CD14-positive monocyte (primary cell): ENCODE measurements at regions not wholly inside any gene's neighbourhood (a gene's known extent, or its start where the extent isn't known, plus 50 kb on each side); places are given as distances from the start of the nearest gene placed in this dataset.

Experiments used
- DNase-seq, 3 donors: peaks; one replicate each; pipeline ENCODE4 v3.0.0-alpha.2; 2011 to 2022
- H2AFZ ChIP-seq: 2 replicates; pipeline ENCODE4 v1.6.0; 2012; ENCODE audit warnings: mild to moderate bottlenecking, low read depth, low read length, inconsistent platforms; ENCODE audit not compliant: insufficient read depth, poor library complexity, severe bottlenecking
- H3K27ac ChIP-seq, 2 donors: 1 replicate in 1 of 2; 2 replicates in 1 of 2; pipeline ENCODE4 v1.5.1; 2012 to 2013; ENCODE audit warnings: low read length in 2 of 2, control low read depth in 1 of 2, inconsistent platforms in 1 of 2, low read depth in 1 of 2, mild to moderate bottlenecking in 1 of 2
- H3K27me3 ChIP-seq, 2 donors: one replicate each; pipeline versions ENCODE4 v1.6.0 to v1.6.1; 2011 to 2013; ENCODE audit warnings: low read length in 2 of 2; ENCODE audit not compliant: control insufficient read depth in 2 of 2, insufficient read depth in 2 of 2
- H3K36me3 ChIP-seq, 2 donors: replicated peaks in 1 of 2; 1 replicate in 1 of 2; 2 replicates in 1 of 2; pipeline versions ENCODE4 v1.5.1 to v1.6.1; 2012 to 2013; ENCODE audit warnings: low read length in 2 of 2, control low read depth in 1 of 2, inconsistent platforms in 1 of 2, mild to moderate bottlenecking in 1 of 2; ENCODE audit not compliant: insufficient read depth in 2 of 2, control insufficient read depth in 1 of 2
- H3K4me1 ChIP-seq, 2 donors: 1 replicate in 1 of 2; 2 replicates in 1 of 2; pipeline versions ENCODE4 v1.5.1 to v1.6.1; 2012 to 2013; ENCODE audit warnings: low read length in 2 of 2, control low read depth in 1 of 2, inconsistent platforms in 1 of 2, mild to moderate bottlenecking in 1 of 2, moderate library complexity in 1 of 2; ENCODE audit not compliant: insufficient read depth in 2 of 2, control insufficient read depth in 1 of 2
- H3K4me2 ChIP-seq: replicated peaks from 2 replicates; pipeline ENCODE3; 2012; ENCODE audit warnings: low read length, moderate library complexity, mild to moderate bottlenecking; ENCODE audit not compliant: poor library complexity, severe bottlenecking; ENCODE audit errors: extremely low read depth
- H3K4me3 ChIP-seq, 3 experiments: fragments of 200-600 bp in 1 of 3; sonication (generic) in 1 of 3; replicated peaks in 1 of 3; 1 replicate in 2 of 3; 2 replicates in 1 of 3; pipeline ENCODE4 v1.5.1; 2011 to 2013; ENCODE audit warnings: low read length in 3 of 3, mild to moderate bottlenecking in 3 of 3, control low read depth in 2 of 3, low read depth in 2 of 3, inconsistent platforms in 1 of 3, moderate library complexity in 1 of 3
- H3K79me2 ChIP-seq: 2 replicates; pipeline ENCODE4 v1.6.0; 2012; ENCODE audit warnings: mild to moderate bottlenecking, control low read depth, inconsistent platforms, low read length, moderate library complexity; ENCODE audit not compliant: insufficient read depth
- H3K9ac ChIP-seq: 2 replicates; pipeline ENCODE4 v1.6.0; 2017; ENCODE audit warnings: low read length, mild to moderate bottlenecking; ENCODE audit not compliant: insufficient read depth, poor library complexity, severe bottlenecking
- H3K9me3 ChIP-seq, 2 donors: replicated peaks in 1 of 2; 1 replicate in 1 of 2; 2 replicates in 1 of 2; pipeline versions ENCODE4 v1.5.1 to v1.6.1; 2012 to 2013; ENCODE audit warnings: low read length in 2 of 2, control low read depth in 1 of 2; ENCODE audit not compliant: control insufficient read depth in 1 of 2, insufficient read depth in 1 of 2
- H4K20me1 ChIP-seq: 2 replicates; pipeline ENCODE4 v1.6.0; 2012; ENCODE audit warnings: mild to moderate bottlenecking, low read length, control low read depth, moderate library complexity; ENCODE audit not compliant: insufficient read depth
- H3K27ac Mint-ChIP-seq, 7 donors: one replicate each; pipeline ENCODE4 v1.8.0; 2020; ENCODE audit warnings: mild to moderate bottlenecking in 7 of 7, mixed read lengths in 7 of 7, moderate library complexity in 6 of 7, inconsistent platforms in 2 of 7
- H3K27me3 Mint-ChIP-seq, 3 donors: one replicate each; pipeline ENCODE4 v1.8.0; 2021 to 2022; ENCODE audit warnings: low read depth in 3 of 3, mild to moderate bottlenecking in 3 of 3, mixed read lengths in 3 of 3, moderate library complexity in 3 of 3, inconsistent platforms in 1 of 3
- H3K36me3 Mint-ChIP-seq, 2 donors: one replicate each; pipeline ENCODE4 v1.8.0; 2020; ENCODE audit warnings: mixed read lengths in 2 of 2, inconsistent platforms in 1 of 2, mild to moderate bottlenecking in 1 of 2
- H3K4me1 Mint-ChIP-seq: one replicate; pipeline ENCODE4 v1.8.0; 2020; ENCODE audit warnings: mild to moderate bottlenecking, mixed read lengths
- H3K4me3 Mint-ChIP-seq, 2 donors: one replicate each; pipeline ENCODE4 v1.8.0; 2020; ENCODE audit warnings: mild to moderate bottlenecking in 2 of 2, mixed read lengths in 2 of 2, moderate library complexity in 1 of 2
- H3K9me3 Mint-ChIP-seq, 7 donors: one replicate each; pipeline ENCODE4 v1.8.0; 2020 to 2022; ENCODE audit warnings: mixed read lengths in 7 of 7, mild to moderate bottlenecking in 6 of 7, moderate library complexity in 6 of 7, inconsistent platforms in 2 of 7
- CTCF ChIP-seq: fragments of 200-600 bp; IDR thresholded peaks from one replicate; pipeline ENCODE4 v1.8.0; 2022; ENCODE audit warnings: antibody characterized with exemption, mild to moderate bottlenecking
- WGBS: methylation state at CpG from one replicate; pipeline ENCODE4 v1.1.5; 2013; ENCODE audit warnings: missing lambda C conversion rate; ENCODE audit not compliant: insufficient coverage; 5-methylcytosine and 5-hydroxymethylcytosine counted together
- intact Hi-C, 2 donors: fragments of 100-400 bp; cut with micrococcal nuclease; formaldehyde crosslinking; loops; one replicate each; pipeline versions ENCODE4 v1.15.0 to v1.15.1; 2023

GRCh38 chr16:55058576-55058975 lies 127.9 kb downstream of the IRX5 start:
- no peak overlapping the region for H3K27ac ChIP-seq
- no peaks in the 10 kb centered on the region for H3K79me2 ChIP-seq
- Mint-ChIP-seq H3K9me3 (peaks cover 0 to 19% (median 6%) of the 10 kb centered on the region in 7 donors), H3K27me3 (peaks cover 47 to 56% (median 48%) of the 10 kb centered on the region in 3 donors), H3K27ac (no peak overlapping the region), H3K4me1 (no peaks in the 10 kb centered on the region), H3K36me3 (no peaks in the 10 kb centered on the region), H3K4me3 (no peak overlapping the region)
- H3K4me3 ChIP-seq = no peak overlapping the region
- peaks cover 30 to 43% of the 10 kb centered on the region in 2 donors for H3K27me3 ChIP-seq
- intact Hi-C loops = no loop called here
- no peaks in the 10 kb centered on the region for H3K4me1 ChIP-seq
- H3K36me3 ChIP-seq = no peaks in the 10 kb centered on the region
- 53% methylated on average over 3 of the region's 4 CpGs for WGBS
- H3K9me3 ChIP-seq = peaks cover 0 to 13% of the 10 kb centered on the region in 2 donors
- H3K4me2 ChIP-seq = no peak overlapping the region
- DNase-seq = no peak
- no peaks in the 10 kb centered on the region for H4K20me1 ChIP-seq
- TF ChIP-seq CTCF = no peak
- H2AFZ ChIP-seq = no peak overlapping the region
- no peak overlapping the region for H3K9ac ChIP-seq

GRCh38 chr16:55059146-55059545 lies 128.5 kb downstream of the IRX5 start:
- Histone ChIP-seq H3K4me3 (no peak overlapping the region), H2AFZ (no peak overlapping the region), H3K27me3 (peaks cover 30 to 43% of the 10 kb centered on the region in 2 donors), H3K4me1 (no peaks in the 10 kb centered on the region), H3K27ac (no peak overlapping the region), H3K9ac (no peak overlapping the region), H3K79me2 (no peaks in the 10 kb centered on the region), H4K20me1 (no peaks in the 10 kb centered on the region), H3K4me2 (no peak overlapping the region), H3K9me3 (peaks cover 0 to 13% of the 10 kb centered on the region in 2 donors), H3K36me3 (no peaks in the 10 kb centered on the region)
- no peak for DNase-seq
- H3K36me3 Mint-ChIP-seq = no peaks in the 10 kb centered on the region
- no peak overlapping the region for H3K4me3 Mint-ChIP-seq
- no peak for TF ChIP-seq CTCF
- no peak overlapping the region for H3K27ac Mint-ChIP-seq
- 67% methylated on average over 1 of the region's 2 CpGs for WGBS
- H3K4me1 Mint-ChIP-seq = no peaks in the 10 kb centered on the region
- H3K9me3 Mint-ChIP-seq = peaks cover 0 to 19% (median 6%) of the 10 kb centered on the region in 7 donors
- intact Hi-C loops = no loop called here
- peaks cover 47 to 57% (median 48%) of the 10 kb centered on the region in 3 donors for H3K27me3 Mint-ChIP-seq
